NCI-H187 (cell line): ENCODE measurements at regions not wholly inside any gene's neighbourhood (a gene's known extent, or its start where the extent isn't known, plus 50 kb on each side); places are given as distances from the start of the nearest gene placed in this dataset.

Experiments
- DNase-seq, 2 experiments: peaks; one replicate each; lab custom pipeline; 2025; lab: John Stamatoyannopoulos, UW

GRCh38 chr2:164178835-164179465 is 442.3 kb downstream of the GRB14 start:
- DNase-seq: no peak

- DNase-seq: no peak
Measured at GRCh38 chr2:164164602-164165001, 428.8 kb upstream of the FIGN start.

- DNase-seq: no peak
Measured at GRCh38 chr2:164155558-164155957, 419.8 kb upstream of the FIGN start.

GRCh38 chr2:164151522-164151921 is 415.7 kb upstream of the FIGN start:
- no peak for DNase-seq

GRCh38 chr2:164150604-164151003 is 414.8 kb upstream of the FIGN start:
- no peak for DNase-seq

- no peak for DNase-seq
Measured at GRCh38 chr2:164146441-164146840, 410.6 kb upstream of the FIGN start.

GRCh38 chr2:164145093-164145987 is 409.5 kb upstream of the FIGN start:
- no peak for DNase-seq

GRCh38 chr2:164143183-164143930 is 407.5 kb upstream of the FIGN start:
- DNase-seq: no peak

GRCh38 chr2:164142755-164143154 is 406.9 kb upstream of the FIGN start:
- no peak for DNase-seq

- no peak for DNase-seq
Measured at GRCh38 chr2:164141271-164141670, 405.5 kb upstream of the FIGN start.

- no peak for DNase-seq
Measured at GRCh38 chr2:164138750-164139149, 402.9 kb upstream of the FIGN start.

GRCh38 chr2:164134336-164134735 is 398.5 kb upstream of the FIGN start:
- no peak for DNase-seq

GRCh38 chr2:164127971-164128527 is 392.2 kb upstream of the FIGN start:
- DNase-seq: no peak

- DNase-seq: no peak
Measured at GRCh38 chr2:164126960-164127660, 391.3 kb upstream of the FIGN start.

- no peak for DNase-seq
Measured at GRCh38 chr2:164115806-164116205, 380.0 kb upstream of the FIGN start.

GRCh38 chr2:164114937-164115336 is 379.1 kb upstream of the FIGN start:
- no peak for DNase-seq

- no peak for DNase-seq
Measured at GRCh38 chr2:164112105-164112504, 376.3 kb upstream of the FIGN start.

- no peak for DNase-seq
Measured at GRCh38 chr2:164110515-164110914, 374.7 kb upstream of the FIGN start.

GRCh38 chr2:164109006-164109405 is 373.2 kb upstream of the FIGN start:
- DNase-seq: no peak

GRCh38 chr2:164103271-164103670 is 367.5 kb upstream of the FIGN start:
- no peak for DNase-seq

GRCh38 chr2:164102366-164102765 is 366.6 kb upstream of the FIGN start:
- DNase-seq: no peak

- no peak for DNase-seq
Measured at GRCh38 chr2:164091673-164092072, 355.9 kb upstream of the FIGN start.
